ENCODE measurements at regions not wholly inside any gene's neighbourhood (a gene's known extent, or its start where the extent isn't known, plus 50 kb on each side); places are given as distances from the start of the nearest gene placed in this dataset.

GRCh38 chr15:81755626-81756025 lies 290.2 kb downstream of the MEX3B start:
- H3F3A ChIP-seq (ENCODE audit: low read depth) = peaks cover 4% of the 10 kb centered on the region
- H3K4me2 ChIP-seq = no peak overlapping the region
- peaks cover 3% of the 10 kb centered on the region for H3K9me3 Mint-ChIP-seq
- H3K36me3 Mint-ChIP-seq = peaks cover 1% of the 10 kb centered on the region
- DNase-seq (ENCODE audit: low spot score) = no peak
- no peak overlapping the region for H3K9ac ChIP-seq
- H3K36me3 ChIP-seq = no peaks in the 10 kb centered on the region
- TF ChIP-seq EZH2phosphoT487 (IDR thresholded peaks at IDR 0.05) = no peak
- no peak for TF ChIP-seq EZH2 (IDR thresholded peaks at IDR 0.05)
- TF ChIP-seq, protein P1, sequence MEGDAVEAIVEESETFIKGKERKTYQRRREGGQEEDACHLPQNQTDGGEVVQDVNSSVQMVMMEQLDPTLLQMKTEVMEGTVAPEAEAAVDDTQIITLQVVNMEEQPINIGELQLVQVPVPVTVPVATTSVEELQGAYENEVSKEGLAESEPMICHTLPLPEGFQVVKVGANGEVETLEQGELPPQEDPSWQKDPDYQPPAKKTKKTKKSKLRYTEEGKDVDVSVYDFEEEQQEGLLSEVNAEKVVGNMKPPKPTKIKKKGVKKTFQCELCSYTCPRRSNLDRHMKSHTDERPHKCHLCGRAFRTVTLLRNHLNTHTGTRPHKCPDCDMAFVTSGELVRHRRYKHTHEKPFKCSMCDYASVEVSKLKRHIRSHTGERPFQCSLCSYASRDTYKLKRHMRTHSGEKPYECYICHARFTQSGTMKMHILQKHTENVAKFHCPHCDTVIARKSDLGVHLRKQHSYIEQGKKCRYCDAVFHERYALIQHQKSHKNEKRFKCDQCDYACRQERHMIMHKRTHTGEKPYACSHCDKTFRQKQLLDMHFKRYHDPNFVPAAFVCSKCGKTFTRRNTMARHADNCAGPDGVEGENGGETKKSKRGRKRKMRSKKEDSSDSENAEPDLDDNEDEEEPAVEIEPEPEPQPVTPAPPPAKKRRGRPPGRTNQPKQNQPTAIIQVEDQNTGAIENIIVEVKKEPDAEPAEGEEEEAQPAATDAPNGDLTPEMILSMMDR (IDR thresholded peaks at IDR 0.05) = no peak
- H3K9me3 ChIP-seq (ENCODE audit: low read depth) = no peaks in the 10 kb centered on the region
- H3K4me3 ChIP-seq = no peak overlapping the region
- H3K4me1 Mint-ChIP-seq = peaks cover 38% of the 10 kb centered on the region
- no peak overlapping the region for H3K27ac ChIP-seq
- H4K20me1 ChIP-seq (ENCODE audit: low read depth) = peaks cover 41% of the 10 kb centered on the region
- no peaks in the 10 kb centered on the region for H3K27me3 ChIP-seq
- H3K4me3 Mint-ChIP-seq = no peak overlapping the region
- no peak overlapping the region for H2AFZ ChIP-seq (replicated peaks)
- H3K79me2 ChIP-seq (ENCODE audit: low read depth) = no peaks in the 10 kb centered on the region
- no peak overlapping the region for H3K27ac Mint-ChIP-seq
- H3K4me1 ChIP-seq = peaks cover 27% of the 10 kb centered on the region
- no peaks in the 10 kb centered on the region for H3K27me3 Mint-ChIP-seq (ENCODE audit: insufficient read depth, low read depth)

DNA sequence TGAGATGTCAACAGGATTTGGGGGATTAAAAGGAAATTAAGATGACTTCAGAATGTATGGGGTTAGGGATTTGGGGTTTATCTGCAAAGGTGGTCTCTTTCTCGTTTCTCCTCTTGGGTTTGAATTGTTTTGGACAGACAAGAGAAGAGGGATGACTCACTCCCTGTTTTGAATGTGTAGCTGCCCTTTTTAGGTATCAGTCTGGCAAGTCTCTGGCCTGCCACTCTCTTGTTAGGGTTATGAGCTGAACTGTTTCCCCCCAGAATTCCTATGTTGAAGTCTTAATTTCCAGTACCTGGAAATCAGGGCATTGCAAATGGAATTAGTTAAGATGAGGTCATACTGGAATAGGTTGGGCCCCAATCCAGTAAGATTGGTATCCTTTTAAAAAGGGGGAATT lies 291.7 kb downstream of the MEX3B start:
- no peak overlapping the region for H3K4me3 ChIP-seq
- H3K27me3 ChIP-seq = no peaks in the 10 kb centered on the region
- H2AFZ ChIP-seq (replicated peaks) = no peak overlapping the region
- no peak overlapping the region for H3K4me2 ChIP-seq
- Mint-ChIP-seq H3K4me1 (peaks cover 43% of the 10 kb centered on the region), H3K27ac (no peak overlapping the region), H3K9me3 (no peaks in the 10 kb centered on the region), H3K4me3 (no peak overlapping the region), H3K36me3 (peaks cover 1% of the 10 kb centered on the region), H3K27me3 (ENCODE audit: insufficient read depth, low read depth) (no peaks in the 10 kb centered on the region)
- H4K20me1 ChIP-seq (ENCODE audit: low read depth) = peaks cover 49% of the 10 kb centered on the region
- H3K4me1 ChIP-seq = peaks cover 34% of the 10 kb centered on the region
- H3K79me2 ChIP-seq (ENCODE audit: low read depth) = no peaks in the 10 kb centered on the region
- TF ChIP-seq, protein P1 (IDR thresholded peaks at IDR 0.05) = no peak
- no peak for TF ChIP-seq EZH2phosphoT487 (IDR thresholded peaks at IDR 0.05)
- no peak for TF ChIP-seq EZH2 (IDR thresholded peaks at IDR 0.05)
- H3K27ac ChIP-seq = no peak overlapping the region
- H3F3A ChIP-seq (ENCODE audit: low read depth) = peaks cover 4% of the 10 kb centered on the region
- H3K9ac ChIP-seq = no peak overlapping the region
- no peak for DNase-seq (ENCODE audit: low spot score)
- H3K36me3 ChIP-seq = no peaks in the 10 kb centered on the region
- H3K9me3 ChIP-seq (ENCODE audit: low read depth) = no peaks in the 10 kb centered on the region

DNA sequence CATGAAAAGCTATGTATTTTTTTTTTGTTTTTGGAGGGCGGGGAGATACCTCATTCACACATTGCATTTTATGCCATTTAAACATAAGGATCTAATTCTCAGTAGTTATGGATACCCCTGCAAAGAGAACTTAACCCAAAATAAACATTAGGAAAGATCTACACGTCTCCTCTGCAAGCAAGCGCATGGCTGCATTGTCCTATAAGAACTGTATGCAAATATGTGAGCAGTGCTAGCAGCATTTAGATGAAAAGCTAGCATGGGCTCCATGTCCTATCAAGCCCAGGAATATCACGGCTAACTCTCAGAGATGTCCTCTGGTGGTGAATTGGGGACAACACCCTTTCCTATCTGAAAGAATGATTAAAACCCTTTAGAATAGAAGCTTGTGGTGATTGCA lies 292.8 kb downstream of the MEX3B start:
- peaks cover 43% of the 10 kb centered on the region for H3K4me1 Mint-ChIP-seq
- Histone ChIP-seq H3K79me2 (ENCODE audit: low read depth) (no peaks in the 10 kb centered on the region), H3K4me2 (no peak overlapping the region), H3K9me3 (ENCODE audit: low read depth) (no peaks in the 10 kb centered on the region), H4K20me1 (ENCODE audit: low read depth) (peaks cover 49% of the 10 kb centered on the region), H3K4me1 (peaks cover 34% of the 10 kb centered on the region), H3F3A (ENCODE audit: low read depth) (peaks cover 4% of the 10 kb centered on the region), H3K36me3 (no peaks in the 10 kb centered on the region), H3K9ac (no peak overlapping the region), H3K27me3 (no peaks in the 10 kb centered on the region), H2AFZ (replicated peaks) (no peak overlapping the region), H3K27ac (no peak overlapping the region), H3K4me3 (no peak overlapping the region)
- H3K27ac Mint-ChIP-seq = no peak overlapping the region
- TF ChIP-seq EZH2phosphoT487 (IDR thresholded peaks at IDR 0.05) = no peak
- TF ChIP-seq, protein P1 (IDR thresholded peaks at IDR 0.05) = peak; percentile 15
- H3K9me3 Mint-ChIP-seq = no peaks in the 10 kb centered on the region
- H3K4me3 Mint-ChIP-seq = no peak overlapping the region
- no peaks in the 10 kb centered on the region for H3K27me3 Mint-ChIP-seq (ENCODE audit: insufficient read depth, low read depth)
- peaks cover under 1% of the 10 kb centered on the region for H3K36me3 Mint-ChIP-seq
- peak; percentile 7 for DNase-seq (ENCODE audit: low spot score)

Data from neural progenitor cell (in vitro differentiated cells).